ENCODE measurements at regions not wholly inside any gene's neighbourhood (a gene's known extent, or its start where the extent isn't known, plus 50 kb on each side); places are given as distances from the start of the nearest gene placed in this dataset.
A peak's percentile ranks its signal among the peaks of the same experiment; 100 is the strongest.

- H3K9ac ChIP-seq (ENCODE audit: extremely low read depth, insufficient read length, low read length): no peak overlapping the region
- no peaks in the 10 kb centered on the region for H3K36me3 Mint-ChIP-seq (ENCODE audit: insufficient read depth in 1 of 3, low read depth in 3 of 3)
- H2BK20ac ChIP-seq (ENCODE audit: low read depth, low read length, poor library complexity, severe bottlenecking): no peak overlapping the region
- H4K20me1 ChIP-seq (ENCODE audit: control insufficient read depth, insufficient read depth, insufficient read length): no peaks in the 10 kb centered on the region
- H3K4me1 ChIP-seq (ENCODE audit: insufficient read depth, low read length): no peaks in the 10 kb centered on the region; the same call in 1 of the 2 replicates
- H3K23ac ChIP-seq (ENCODE audit: insufficient read length, low read depth, low read length): no peak overlapping the region
- no peak overlapping the region for H3K4ac ChIP-seq (ENCODE audit: low read depth, low read length)
- H3K4me1 Mint-ChIP-seq: peaks cover 28 to 39% of the 10 kb centered on the region in 2 experiments
- H3K9me3 Mint-ChIP-seq: no peaks in the 10 kb centered on the region
- no peak overlapping the region for H4K8ac ChIP-seq (replicated peaks; ENCODE audit: insufficient read length, low read depth, low read length)
- no peak overlapping the region for H2BK12ac ChIP-seq (ENCODE audit: insufficient read length, low read depth, low read length)
- H3K56ac ChIP-seq (ENCODE audit: insufficient read length, low read depth, low read length): no peak overlapping the region
- H3K18ac ChIP-seq (ENCODE audit: insufficient read length, low read depth, low read length): no peak overlapping the region
- no peak overlapping the region for H3K14ac ChIP-seq (ENCODE audit: insufficient read depth, low read length)
- no peaks in the 10 kb centered on the region for H3K23me2 ChIP-seq (ENCODE audit: insufficient read length, low read depth, low read length, poor library complexity, severe bottlenecking)
- H3K4me2 ChIP-seq (ENCODE audit: insufficient read depth, insufficient read length, low read length): no peak overlapping the region
- no peak overlapping the region for H3T11ph ChIP-seq (ENCODE audit: low read length)
- DNase-seq: no peak
- H2AFZ ChIP-seq (ENCODE audit: low read length): no peak overlapping the region
- no peak overlapping the region for H3K4me3 Mint-ChIP-seq
- H3K79me2 ChIP-seq (ENCODE audit: insufficient read depth, low read length): no peaks in the 10 kb centered on the region
- no peaks in the 10 kb centered on the region for H3K27me3 ChIP-seq (ENCODE audit: insufficient read depth, low read length)
- no peak overlapping the region for H4K91ac ChIP-seq (ENCODE audit: insufficient read length, low read depth, low read length)
- H3K27me3 Mint-ChIP-seq (ENCODE audit: low read depth): peaks cover 1% of the 10 kb centered on the region
- no peak overlapping the region for H2AK5ac ChIP-seq (ENCODE audit: insufficient read length, low read length)
- H3K27ac ChIP-seq (ENCODE audit: insufficient read length, low read depth, low read length): no peak overlapping the region
- H3K79me1 ChIP-seq (ENCODE audit: insufficient read depth, low read depth, low read length, poor library complexity, severe bottlenecking): no peaks in the 10 kb centered on the region
- WGBS (ENCODE audit: extremely low coverage, insufficient read length, low lambda C conversion rate): no CpG with 5 or more reads among the region's 5 CpGs
- no peak overlapping the region for H2BK120ac ChIP-seq (ENCODE audit: low read depth, low read length, poor library complexity, severe bottlenecking)
- H3K27ac Mint-ChIP-seq: peak overlapping the region in 1 of 3 experiments; percentile 34; a peak in 1 of 7 replicates
- no peaks in the 10 kb centered on the region for H3K9me3 ChIP-seq (ENCODE audit: control insufficient read depth, low read depth, low read length)
- no peak for TF ChIP-seq CTCF (conservative IDR thresholded peaks at IDR 0.05)
- H2BK5ac ChIP-seq (ENCODE audit: insufficient read length, low read length): no peak overlapping the region
- no peak overlapping the region for H2BK15ac ChIP-seq (ENCODE audit: low read depth, low read length)
- no peak overlapping the region for H4K5ac ChIP-seq (ENCODE audit: insufficient read length, low read depth, low read length)
Measured at GRCh38 chr15:70539409-70539808, 223.9 kb downstream of the UACA start.
